ENCODE measurements at regions not wholly inside any gene's neighbourhood (a gene's known extent, or its start where the extent isn't known, plus 50 kb on each side); places are given as distances from the start of the nearest gene placed in this dataset.
A peak's percentile ranks its signal among the peaks of the same experiment; 100 is the strongest.

GRCh38 chr4:23166919-23167318, 474.2 kb downstream of the GBA3 start:
- no peak for FAIRE-seq

GRCh38 chr4:23166407-23166806, 473.7 kb downstream of the GBA3 start:
- H3K4me1 ChIP-seq (ENCODE audit: control insufficient read depth in 2 of 3, insufficient read depth in 2 of 3, low read depth in 1 of 3, low read length in 3 of 3) = no peaks in the 10 kb centered on the region
- no peak for FAIRE-seq
- no peak overlapping the region for H3K9ac ChIP-seq (ENCODE audit: low read length in 3 of 3)
- no peaks in the 10 kb centered on the region for H3K9me3 ChIP-seq (ENCODE audit: control insufficient read depth in 2 of 3, insufficient read depth in 1 of 3, low read length in 3 of 3)
- no peak for TF ChIP-seq CTCF (IDR thresholded peaks at IDR 0.05; ENCODE audit: borderline replicate concordance, extremely low read depth, insufficient read depth)
- no peaks in the 10 kb centered on the region for H3K36me3 ChIP-seq (ENCODE audit: control insufficient read depth in 2 of 3, insufficient read depth in 3 of 3, low read length in 3 of 3)
- DNase-seq = no peak
- H3K27me3 ChIP-seq (ENCODE audit: control insufficient read depth, insufficient read depth, low read length) = no peaks in the 10 kb centered on the region
- no peak overlapping the region for H3K27ac ChIP-seq (ENCODE audit: low read depth in 2 of 2, low read length in 2 of 2)
- H3K4me3 ChIP-seq (ENCODE audit: low read length in 3 of 3) = no peak overlapping the region
- intact Hi-C loops (cut with DNase I) = no loop called here

More at GRCh38 chr4:23166919-23167318, 474.2 kb downstream of the GBA3 start:
- H3K27ac ChIP-seq (ENCODE audit: low read depth in 2 of 2, low read length in 2 of 2) = no peak overlapping the region
- H3K36me3 ChIP-seq (ENCODE audit: control insufficient read depth in 2 of 3, insufficient read depth in 3 of 3, low read length in 3 of 3) = no peaks in the 10 kb centered on the region
- no peaks in the 10 kb centered on the region for H3K4me1 ChIP-seq (ENCODE audit: control insufficient read depth in 2 of 3, insufficient read depth in 2 of 3, low read depth in 1 of 3, low read length in 3 of 3)
- no peak overlapping the region for H3K9ac ChIP-seq (ENCODE audit: low read length in 3 of 3)
- intact Hi-C loops (cut with DNase I) = no loop called here
- TF ChIP-seq CTCF (IDR thresholded peaks at IDR 0.05; ENCODE audit: borderline replicate concordance, extremely low read depth, insufficient read depth) = no peak
- no peaks in the 10 kb centered on the region for H3K9me3 ChIP-seq (ENCODE audit: control insufficient read depth in 2 of 3, insufficient read depth in 1 of 3, low read length in 3 of 3)
- no peaks in the 10 kb centered on the region for H3K27me3 ChIP-seq (ENCODE audit: control insufficient read depth, insufficient read depth, low read length)
- no peak overlapping the region for H3K4me3 ChIP-seq (ENCODE audit: low read length in 3 of 3)
- no peak for DNase-seq

GRCh38 chr4:23165669-23166068, 472.9 kb downstream of the GBA3 start:
- TF ChIP-seq CTCF (IDR thresholded peaks at IDR 0.05; ENCODE audit: borderline replicate concordance, extremely low read depth, insufficient read depth) = no peak

More at GRCh38 chr4:23165669-23166068, 472.9 kb downstream of the GBA3 start:
- H3K9ac ChIP-seq (ENCODE audit: low read length in 3 of 3) = no peak overlapping the region
- intact Hi-C loops (cut with DNase I) = no loop called here
- no peaks in the 10 kb centered on the region for H3K9me3 ChIP-seq (ENCODE audit: control insufficient read depth in 2 of 3, insufficient read depth in 1 of 3, low read length in 3 of 3)
- H3K27me3 ChIP-seq (ENCODE audit: control insufficient read depth, insufficient read depth, low read length) = no peaks in the 10 kb centered on the region
- H3K27ac ChIP-seq (ENCODE audit: low read depth in 2 of 2, low read length in 2 of 2) = no peak overlapping the region
- H3K4me3 ChIP-seq (ENCODE audit: low read length in 3 of 3) = no peak overlapping the region
- no peaks in the 10 kb centered on the region for H3K36me3 ChIP-seq (ENCODE audit: control insufficient read depth in 2 of 3, insufficient read depth in 3 of 3, low read length in 3 of 3)
- DNase-seq (no peak), FAIRE-seq (peak; percentile 6)
- H3K4me1 ChIP-seq (ENCODE audit: control insufficient read depth in 2 of 3, insufficient read depth in 2 of 3, low read depth in 1 of 3, low read length in 3 of 3) = no peaks in the 10 kb centered on the region
